GM23248 (cell line): ENCODE measurements at regions not wholly inside any gene's neighbourhood (a gene's known extent, or its start where the extent isn't known, plus 50 kb on each side); places are given as distances from the start of the nearest gene placed in this dataset. TPM values are rescaled to one million over a fixed set of nuclear protein-coding genes. Genes with fewer than 3 reads are reported as not detected.

Experiments
- DNase-seq: peaks from one replicate; pipeline ENCODE4 v3.0.0-alpha.2; 2015
- H2AFZ ChIP-seq: fragments of 200-600 bp; sonication (generic); 2 replicates; pipeline ENCODE4 v1.6.1; 2016; ENCODE audit warnings: antibody characterized with exemption
- H3F3A ChIP-seq: fragments of 200-600 bp; sonication (generic); 2 replicates; pipeline ENCODE4 v1.6.1; 2016; ENCODE audit warnings: mild to moderate bottlenecking, antibody characterized with exemption, mixed run types; ENCODE audit not compliant: insufficient read depth
- H3K27ac ChIP-seq: fragments of 200-600 bp; sonication (generic); 2 replicates; pipeline ENCODE4 v1.5.1; 2016; ENCODE audit warnings: mild to moderate bottlenecking
- H3K27me3 ChIP-seq: fragments of 200-600 bp; sonication (generic); replicated peaks from 2 replicates; pipeline ENCODE4 v1.6.1; 2016; ENCODE audit warnings: mild to moderate bottlenecking; ENCODE audit not compliant: insufficient read depth
- H3K36me3 ChIP-seq: fragments of 200-600 bp; sonication (generic); 2 replicates; pipeline ENCODE4 v1.6.1; 2016; ENCODE audit warnings: low read depth, mild to moderate bottlenecking
- H3K4me1 ChIP-seq: fragments of 200-600 bp; sonication (generic); 2 replicates; pipeline ENCODE4 v1.6.1; 2016; ENCODE audit warnings: mild to moderate bottlenecking; ENCODE audit not compliant: insufficient read depth
- H3K4me2 ChIP-seq: fragments of 200-600 bp; sonication (generic); one replicate; pipeline ENCODE4 v1.6.1; 2016; ENCODE audit warnings: mild to moderate bottlenecking; ENCODE audit not compliant: unreplicated experiment
- H3K4me3 ChIP-seq: fragments of 200-600 bp; sonication (generic); 2 replicates; pipeline ENCODE4 v1.5.1; 2016; ENCODE audit warnings: mild to moderate bottlenecking
- H3K79me2 ChIP-seq: fragments of 200-600 bp; sonication (generic); 2 replicates; pipeline ENCODE4 v1.6.1; 2016; ENCODE audit warnings: mild to moderate bottlenecking; ENCODE audit not compliant: insufficient read depth
- H3K9ac ChIP-seq: fragments of 200-600 bp; sonication (generic); 2 replicates; pipeline ENCODE4 v1.6.1; 2016; ENCODE audit warnings: mild to moderate bottlenecking
- H3K9me2 ChIP-seq: fragments of 200-600 bp; sonication (generic); 2 replicates; pipeline ENCODE4 v1.6.1; 2016; ENCODE audit warnings: mixed run types, mild to moderate bottlenecking, moderate library complexity; ENCODE audit not compliant: insufficient read depth
- H3K9me3 ChIP-seq: fragments of 200-600 bp; sonication (generic); one replicate; pipeline ENCODE4 v1.6.1; 2017; ENCODE audit warnings: low read depth
- H4K20me1 ChIP-seq: fragments of 200-600 bp; sonication (generic); 2 replicates; pipeline ENCODE4 v1.6.0; 2016; ENCODE audit not compliant: insufficient read depth
- EZH2 ChIP-seq: fragments of 200-600 bp; sonication (generic); IDR thresholded peaks from 2 replicates; pipeline ENCODE4 v1.6.1; 2018; ENCODE audit warnings: antibody characterized with exemption, mild to moderate bottlenecking; ENCODE audit not compliant: insufficient read depth, poor library complexity, severe bottlenecking
- EZH2phosphoT487 ChIP-seq: fragments of 200-600 bp; sonication (generic); IDR thresholded peaks from 2 replicates; pipeline ENCODE4 v1.6.1; 2018; ENCODE audit warnings: antibody characterized with exemption, moderate library complexity, mild to moderate bottlenecking, low read depth; ENCODE audit not compliant: insufficient read depth
- WGBS, 2 experiments: methylation state at CpG; one replicate each; pipeline ENCODE4 v1.1.6; 2015 to 2017; ENCODE audit warnings: low lambda C conversion rate in 2 of 2, low coverage in 1 of 2; ENCODE audit errors: missing lambda C conversion rate in 2 of 2; 5-methylcytosine and 5-hydroxymethylcytosine counted together
- in situ Hi-C: fragments of 300-500 bp; cut with MboI; formaldehyde crosslinking; loops from 2 replicates; pipeline ENCODE4 v1.15.0; 2020
- small RNA-seq: library from RNA; depleted of rRNA; stranded (forward); fragments of <200 nt; gene quantifications from one replicate; pipeline ENCODE3, GENCODE V24; 2014; ENCODE audit warnings: low read depth, low replicate concordance

DNA sequence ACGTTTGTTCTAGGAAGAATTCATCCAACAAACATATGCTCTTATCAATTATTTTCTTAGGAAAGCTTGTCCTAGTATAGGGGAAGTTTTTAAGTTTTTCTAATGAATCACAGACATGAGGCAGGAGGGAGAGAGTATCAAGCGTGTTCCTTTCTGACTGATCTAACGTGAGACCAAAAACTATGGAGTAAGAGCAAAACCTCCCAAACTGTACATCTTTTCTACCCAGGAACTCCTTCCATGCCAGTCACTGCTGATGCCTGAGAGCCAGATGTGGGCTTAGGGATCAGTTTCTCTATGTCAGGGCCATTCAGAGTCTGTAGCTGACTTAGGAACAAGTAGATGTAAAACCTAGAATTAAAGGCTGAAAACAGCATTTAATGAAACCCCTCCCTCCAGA, 51.7 kb upstream of the NFIB start:
- Histone ChIP-seq H3F3A (peaks cover 47% of the 10 kb centered on the region), H3K27me3 (peaks cover 15% of the 10 kb centered on the region), H4K20me1 (no peaks in the 10 kb centered on the region), H3K79me2 (no peaks in the 10 kb centered on the region), H3K4me3 (peak overlapping the region; percentile 9; the same call in 1 of the 2 replicates), H2AFZ (no peak overlapping the region), H3K27ac (peak overlapping the region; percentile 65), H3K4me1 (peaks cover 44% of the 10 kb centered on the region), H3K36me3 (no peaks in the 10 kb centered on the region), H3K9ac (no peak overlapping the region), H3K9me2 (no peaks in the 10 kb centered on the region), H3K4me2 (peak overlapping the region; percentile 51), H3K9me3 (no peaks in the 10 kb centered on the region)
- WGBS, 2 experiments: 2 to 4% methylated on average over 3 of the region's 3 CpGs
- in situ Hi-C loops: no loop called here
- DNase-seq: peak; percentile 80
- no peak for TF ChIP-seq EZH2
- no peak for TF ChIP-seq EZH2phosphoT487

Small RNA genes in the stretch of these regions (small RNA-seq; reads per million reads assigned to genes)
- gene AL159169.1: not detected
